ENCODE measurements at regions not wholly inside any gene's neighbourhood (a gene's known extent, or its start where the extent isn't known, plus 50 kb on each side); places are given as distances from the start of the nearest gene placed in this dataset.
A peak's percentile ranks its signal among the peaks of the same experiment; 100 is the strongest.

- intact Hi-C loops (cut with DNase I): no loop called here
Measured at GRCh38 chr3:30282154-30282696, 324.2 kb upstream of the TGFBR2 start.

GRCh38 chr3:30285188-30286006, 321.0 kb upstream of the TGFBR2 start:
- Histone ChIP-seq H3K4me1 (ENCODE audit: control insufficient read depth in 2 of 3, insufficient read depth in 2 of 3, low read depth in 1 of 3, low read length in 3 of 3) (peaks cover 0 to 10% (median 0%) of the 10 kb centered on the region in 3 donors), H3K9me3 (ENCODE audit: control insufficient read depth in 2 of 3, insufficient read depth in 1 of 3, low read length in 3 of 3) (no peaks in the 10 kb centered on the region), H3K27ac (ENCODE audit: low read depth in 2 of 2, low read length in 2 of 2) (no peak overlapping the region), H3K4me3 (ENCODE audit: low read length in 3 of 3) (no peak overlapping the region), H3K9ac (ENCODE audit: low read length in 3 of 3) (no peak overlapping the region), H3K27me3 (ENCODE audit: control insufficient read depth, insufficient read depth, low read length) (no peaks in the 10 kb centered on the region), H3K36me3 (ENCODE audit: control insufficient read depth in 2 of 3, insufficient read depth in 3 of 3, low read length in 3 of 3) (no peaks in the 10 kb centered on the region)
- DNase-seq: no peak
- peak; percentile 61 for FAIRE-seq
- TF ChIP-seq CTCF (IDR thresholded peaks at IDR 0.05; ENCODE audit: borderline replicate concordance, extremely low read depth, insufficient read depth): no peak
- intact Hi-C loops (cut with DNase I): no loop called here

More at GRCh38 chr3:30282154-30282696, 324.2 kb upstream of the TGFBR2 start:
- H3K4me3 ChIP-seq (ENCODE audit: low read length in 3 of 3): no peak overlapping the region
- no peak for FAIRE-seq
- no peaks in the 10 kb centered on the region for H3K36me3 ChIP-seq (ENCODE audit: control insufficient read depth in 2 of 3, insufficient read depth in 3 of 3, low read length in 3 of 3)
- no peak for TF ChIP-seq CTCF (IDR thresholded peaks at IDR 0.05; ENCODE audit: borderline replicate concordance, extremely low read depth, insufficient read depth)
- H3K4me1 ChIP-seq (ENCODE audit: control insufficient read depth in 2 of 3, insufficient read depth in 2 of 3, low read depth in 1 of 3, low read length in 3 of 3): peaks cover 0 to 10% (median 0%) of the 10 kb centered on the region in 3 donors
- H3K27ac ChIP-seq (ENCODE audit: low read depth in 2 of 2, low read length in 2 of 2): no peak overlapping the region
- H3K9me3 ChIP-seq (ENCODE audit: control insufficient read depth in 2 of 3, insufficient read depth in 1 of 3, low read length in 3 of 3): peaks cover 0 to 3% (median 0%) of the 10 kb centered on the region in 3 donors
- no peak overlapping the region for H3K9ac ChIP-seq (ENCODE audit: low read length in 3 of 3)
- H3K27me3 ChIP-seq (ENCODE audit: control insufficient read depth, insufficient read depth, low read length): no peaks in the 10 kb centered on the region
- no peak for DNase-seq

- no peak for TF ChIP-seq CTCF (IDR thresholded peaks at IDR 0.05; ENCODE audit: borderline replicate concordance, extremely low read depth, insufficient read depth)
- Histone ChIP-seq H3K9me3 (ENCODE audit: control insufficient read depth in 2 of 3, insufficient read depth in 1 of 3, low read length in 3 of 3) (no peaks in the 10 kb centered on the region), H3K36me3 (ENCODE audit: control insufficient read depth in 2 of 3, insufficient read depth in 3 of 3, low read length in 3 of 3) (no peaks in the 10 kb centered on the region), H3K9ac (ENCODE audit: low read length in 3 of 3) (no peak overlapping the region), H3K4me1 (ENCODE audit: control insufficient read depth in 2 of 3, insufficient read depth in 2 of 3, low read depth in 1 of 3, low read length in 3 of 3) (peaks cover 0 to 10% (median 0%) of the 10 kb centered on the region in 3 donors), H3K4me3 (ENCODE audit: low read length in 3 of 3) (no peak overlapping the region), H3K27me3 (ENCODE audit: control insufficient read depth, insufficient read depth, low read length) (no peaks in the 10 kb centered on the region), H3K27ac (ENCODE audit: low read depth in 2 of 2, low read length in 2 of 2) (peak overlapping the region in 1 of 2 donors; percentile 11)
- intact Hi-C loops (cut with DNase I): no loop called here
- FAIRE-seq (peak; percentile 45), DNase-seq (peak in 4 of 5 donors; percentile 14 to 79 (median 42))
Measured at GRCh38 chr3:30286007-30286669, 320.3 kb upstream of the TGFBR2 start.
